CD4-positive, alpha-beta T cell treated with Interleukin-12 subunit alpha and Interleukin-12 subunit beta, for 1 hour (primary cell): ENCODE measurements at regions not wholly inside any gene's neighbourhood (a gene's known extent, or its start where the extent isn't known, plus 50 kb on each side); places are given as distances from the start of the nearest gene placed in this dataset.

ENCODE experiments used
- DNase-seq: peaks from one replicate; pipeline ENCODE4 v3.0.0-alpha.2; 2020

DNA sequence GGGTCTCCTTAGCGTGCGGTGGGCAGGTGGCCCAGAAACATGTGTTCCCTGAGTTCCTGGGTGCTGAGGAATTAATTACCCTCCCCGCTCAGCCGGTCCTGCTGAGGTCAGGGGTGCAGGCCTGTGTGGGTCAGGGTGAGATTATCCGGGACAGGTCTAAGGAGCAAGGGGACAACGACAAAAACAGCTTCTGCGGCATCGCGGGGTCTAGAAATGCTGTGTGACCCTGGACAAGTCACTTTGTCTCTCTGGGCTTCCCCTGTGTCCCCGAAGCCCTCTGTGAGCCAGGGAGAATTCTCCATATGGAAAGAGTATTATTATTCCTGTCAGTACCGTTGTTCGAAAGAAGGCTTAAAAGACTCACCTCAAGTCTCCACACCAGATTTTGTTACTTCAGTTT is 186.1 kb downstream of the MN1 start:
- no peak for DNase-seq

DNA sequence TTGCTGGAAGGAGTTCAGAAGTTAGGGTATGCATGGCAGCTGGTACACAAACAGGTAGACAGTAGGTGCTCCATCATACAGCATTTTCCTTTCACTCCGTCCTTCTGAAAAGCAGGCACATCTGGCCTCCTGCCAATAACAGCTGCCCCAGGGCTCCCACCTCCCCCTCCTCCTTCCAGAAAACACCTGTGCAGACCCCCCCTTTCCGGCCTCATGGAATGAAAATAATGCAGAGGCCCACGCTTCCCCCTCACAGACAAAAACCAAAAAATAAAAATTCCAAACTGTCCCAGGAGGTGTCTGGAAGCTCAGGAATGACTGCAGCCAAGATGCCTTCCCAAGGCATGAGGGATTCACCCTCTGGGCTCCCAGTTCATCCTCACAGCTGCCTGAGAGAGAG is 185.5 kb downstream of the MN1 start:
- no peak for DNase-seq

DNA sequence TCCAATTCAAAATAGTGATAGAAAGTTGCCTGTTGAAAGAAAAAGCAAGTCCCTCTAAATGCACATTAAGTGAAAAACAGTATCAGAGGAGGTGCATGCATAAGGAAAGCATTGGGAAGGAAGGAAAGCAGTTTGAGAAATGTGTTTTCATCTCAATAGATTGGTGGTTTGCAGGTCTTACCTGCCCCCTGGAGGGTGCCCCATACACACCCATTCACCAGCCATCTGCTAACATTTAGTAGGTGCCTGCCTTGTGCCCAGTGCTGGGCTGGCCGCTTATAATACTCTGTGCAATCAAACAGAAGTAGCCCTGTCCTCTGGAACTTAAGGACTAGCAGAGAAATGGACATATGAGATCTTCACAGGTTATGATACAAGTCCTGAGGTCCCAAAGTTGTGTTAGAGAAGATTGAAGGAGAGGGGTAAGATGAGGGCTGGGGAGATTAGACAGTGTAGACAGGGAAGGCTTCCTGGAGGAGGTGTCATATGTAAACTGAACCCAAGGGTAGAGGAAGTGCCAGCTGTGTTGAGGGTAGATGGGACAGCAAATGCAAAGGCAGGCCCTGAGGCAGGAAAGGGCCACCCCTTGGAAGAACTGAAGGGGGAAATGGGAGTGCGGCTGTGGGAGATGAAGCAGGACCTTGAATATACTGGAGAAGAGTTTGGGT is 184.2 kb downstream of the MN1 start:
- DNase-seq = no peak

DNA sequence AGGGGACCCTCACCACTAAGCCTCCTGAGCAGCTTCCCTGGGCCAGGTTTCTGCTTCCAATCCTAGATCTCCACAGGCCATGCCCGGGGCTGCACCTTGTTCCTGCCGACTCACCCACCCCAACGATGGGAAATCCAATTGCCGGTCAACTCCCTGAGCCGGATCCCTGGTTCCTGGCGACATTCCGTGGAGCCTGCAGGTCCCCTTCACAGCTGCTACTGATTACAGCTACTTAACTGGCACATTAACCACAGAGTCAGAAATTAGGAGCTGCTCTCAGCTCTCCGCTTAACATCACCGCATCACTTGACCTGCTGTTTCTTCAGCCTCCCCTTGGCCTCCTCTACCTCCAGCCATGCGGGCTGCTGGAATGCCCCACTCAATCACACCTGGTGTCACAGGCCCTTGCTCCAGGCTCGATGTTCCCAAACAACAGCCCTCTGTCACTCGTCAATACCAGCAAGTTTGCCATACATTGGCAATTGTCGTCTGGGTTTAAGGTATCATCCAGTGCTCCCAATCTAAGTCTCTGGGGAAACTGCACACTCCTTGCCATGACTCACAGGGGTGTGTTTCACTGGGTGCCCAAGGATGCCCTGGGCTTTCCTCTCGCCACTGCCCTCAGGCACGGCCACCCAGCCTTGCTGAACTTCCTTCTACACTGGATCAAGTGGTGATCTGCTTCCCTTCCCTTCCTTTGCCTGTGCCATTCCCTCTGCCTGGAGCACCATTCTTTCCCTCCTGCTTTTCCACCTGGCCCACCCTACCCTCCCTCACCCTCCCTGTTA is 181.0 kb downstream of the MN1 start:
- DNase-seq = no peak

DNA sequence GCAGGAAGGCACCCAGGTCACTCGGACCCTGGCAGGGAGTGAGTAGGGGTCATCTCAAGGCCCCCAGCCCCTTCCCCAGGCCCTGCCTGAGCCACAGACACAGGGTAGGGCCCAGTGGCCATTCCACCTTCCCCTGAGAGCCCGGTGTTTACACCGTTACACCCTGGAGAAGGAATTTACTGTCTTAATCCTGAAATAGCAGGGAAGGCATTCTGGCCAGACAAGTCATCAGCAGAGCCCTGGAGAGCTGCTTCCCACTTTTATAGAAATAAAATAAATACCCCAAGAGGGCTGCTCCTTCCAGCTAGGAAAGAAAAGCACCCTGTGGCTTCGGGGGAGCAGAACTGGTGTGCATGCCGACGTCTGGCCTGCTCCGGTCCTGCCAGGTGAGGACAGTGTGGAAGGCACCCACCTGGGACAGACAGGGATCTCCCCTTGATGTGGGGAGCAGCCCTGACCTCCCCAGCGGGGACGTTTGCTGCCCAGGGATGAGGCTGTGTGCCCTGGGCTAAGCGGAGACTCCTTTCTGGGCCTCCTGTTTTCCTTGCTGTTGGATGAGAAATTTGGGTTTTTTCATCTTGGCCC is 180.0 kb downstream of the MN1 start:
- no peak for DNase-seq

DNA sequence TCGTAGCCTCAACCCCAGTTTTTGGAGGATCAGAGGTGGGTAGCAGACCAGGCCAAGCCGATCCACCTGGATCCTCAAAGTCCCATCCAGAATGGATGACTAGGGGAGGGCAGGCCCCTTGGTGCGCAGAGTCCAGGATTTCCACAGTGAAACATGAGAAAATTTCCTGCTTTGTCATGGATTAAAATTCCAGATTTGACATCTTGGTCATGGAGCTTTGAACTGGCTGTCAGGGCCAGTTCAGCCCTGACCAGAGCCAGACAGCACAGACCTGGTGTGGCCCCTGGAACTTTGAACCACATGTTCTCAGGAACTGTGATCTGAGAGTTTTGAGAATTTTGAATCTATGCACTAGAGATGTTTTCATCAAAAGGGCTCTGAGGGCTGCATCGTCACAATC is 177.5 kb downstream of the MN1 start:
- DNase-seq = no peak

DNA sequence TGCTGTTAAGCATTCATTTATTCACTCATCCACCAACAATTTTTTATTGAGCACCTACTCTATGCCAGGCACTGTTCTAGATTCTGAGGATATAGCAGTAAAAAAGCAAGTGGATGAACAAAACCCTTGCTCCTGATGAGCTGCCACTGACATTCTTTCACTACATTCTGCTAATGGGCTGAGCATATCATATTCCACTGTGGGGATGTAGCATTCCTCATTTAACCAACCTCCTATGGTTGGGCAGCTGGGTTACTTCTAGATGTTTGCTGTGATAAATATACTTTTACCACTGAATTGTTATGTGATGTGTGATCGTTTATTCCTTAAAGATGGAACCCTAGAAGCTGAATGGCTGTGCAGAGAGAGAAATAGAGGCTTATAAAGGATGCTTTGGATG is 176.9 kb downstream of the MN1 start:
- no peak for DNase-seq

DNA sequence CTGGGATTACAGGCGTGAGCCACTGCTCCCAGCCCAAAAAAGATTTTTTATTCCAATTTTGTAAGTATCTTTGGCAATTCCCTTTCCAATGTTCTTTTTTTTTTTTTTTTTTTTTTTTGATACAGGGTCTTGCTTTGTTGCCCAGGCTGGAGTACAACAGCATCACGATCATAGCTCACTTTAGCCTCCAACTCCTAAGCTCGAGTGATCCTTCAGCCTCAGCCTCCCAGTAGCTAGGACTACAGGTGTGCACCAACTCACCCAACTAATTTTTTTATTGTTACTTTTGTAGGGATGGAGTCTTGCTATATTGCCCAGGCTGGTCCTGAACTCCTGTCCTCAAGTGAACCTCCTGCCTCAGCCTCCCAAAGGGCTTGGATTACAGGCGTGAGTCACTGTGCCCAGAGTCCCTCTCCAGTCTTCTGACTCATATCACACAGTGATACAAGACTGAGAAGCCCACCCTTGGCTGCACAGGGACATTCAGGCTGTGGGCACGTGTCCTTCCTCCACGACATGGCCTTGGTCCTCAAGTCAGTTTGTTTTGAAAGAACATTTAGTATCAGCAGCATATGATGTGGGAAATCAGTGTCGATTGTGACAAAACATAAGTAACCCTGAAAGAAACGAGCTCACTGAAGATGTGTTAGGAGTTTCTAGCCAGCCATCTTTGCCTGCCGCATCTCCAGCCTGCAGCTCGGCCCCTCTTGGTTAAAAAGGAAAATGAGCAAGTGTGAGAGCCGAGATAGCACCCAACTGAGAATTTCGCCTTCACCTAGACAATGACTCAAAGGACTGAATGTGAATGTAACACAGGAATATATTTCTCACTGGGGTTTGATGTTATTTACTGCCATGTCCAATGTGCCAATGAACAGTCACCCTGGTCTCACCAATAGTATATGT is 175.5 kb downstream of the MN1 start:
- DNase-seq = no peak

DNA sequence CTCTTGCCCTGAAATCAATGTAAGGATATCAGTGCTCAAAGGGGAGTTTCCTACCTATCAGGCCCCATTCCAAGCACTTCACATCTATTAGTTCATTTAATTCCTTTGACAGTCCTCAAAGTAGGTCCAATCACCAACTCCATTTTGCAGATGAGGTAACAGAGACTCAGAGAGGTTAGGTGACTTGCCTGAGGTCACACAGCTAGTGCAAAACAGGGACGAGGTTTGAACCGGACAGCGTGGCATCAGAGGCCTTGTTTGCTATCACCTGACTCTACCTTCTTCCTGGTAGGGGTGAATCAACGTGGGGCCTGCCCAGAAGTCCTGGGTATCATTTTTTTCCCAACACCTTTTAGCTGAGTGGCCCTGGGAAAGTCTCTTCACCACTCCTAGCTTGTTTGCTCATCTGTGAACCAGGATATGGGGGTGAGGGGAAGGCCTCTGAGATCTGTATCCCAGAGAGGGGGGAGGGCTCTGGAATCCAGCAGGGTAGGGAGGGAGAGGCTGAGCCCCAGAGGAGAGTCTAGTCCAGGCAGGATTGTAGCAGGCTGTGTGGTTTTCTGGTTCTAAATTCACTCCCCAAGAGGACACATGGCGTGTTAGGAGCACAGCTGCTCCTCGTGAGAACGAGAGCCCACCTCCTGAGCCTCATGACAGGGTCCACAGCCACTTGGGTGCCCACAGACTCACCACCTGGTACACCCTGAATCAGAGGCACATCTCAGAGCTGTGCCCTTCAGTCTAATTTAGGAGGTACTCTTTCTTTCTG is 174.7 kb downstream of the MN1 start:
- no peak for DNase-seq

DNA sequence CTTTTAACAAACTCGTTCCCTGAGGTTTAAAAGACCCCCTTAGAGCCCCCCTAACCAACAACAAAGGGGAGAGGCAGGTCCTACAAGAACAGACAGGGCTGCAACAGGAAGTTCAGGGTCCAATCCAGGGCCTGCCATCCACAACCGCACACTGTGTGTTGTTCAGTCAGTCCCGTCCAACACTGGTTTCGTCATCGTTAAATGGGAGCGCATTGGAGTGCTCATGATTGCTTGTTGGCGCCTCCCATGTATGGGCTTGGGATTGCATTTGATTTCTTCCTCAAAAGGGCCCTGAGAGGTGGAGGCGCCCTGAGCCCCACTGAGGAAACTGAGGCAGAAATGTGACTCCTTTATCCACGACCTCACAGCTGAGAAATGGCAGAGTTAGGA is 174.1 kb downstream of the MN1 start:
- DNase-seq = no peak

DNA sequence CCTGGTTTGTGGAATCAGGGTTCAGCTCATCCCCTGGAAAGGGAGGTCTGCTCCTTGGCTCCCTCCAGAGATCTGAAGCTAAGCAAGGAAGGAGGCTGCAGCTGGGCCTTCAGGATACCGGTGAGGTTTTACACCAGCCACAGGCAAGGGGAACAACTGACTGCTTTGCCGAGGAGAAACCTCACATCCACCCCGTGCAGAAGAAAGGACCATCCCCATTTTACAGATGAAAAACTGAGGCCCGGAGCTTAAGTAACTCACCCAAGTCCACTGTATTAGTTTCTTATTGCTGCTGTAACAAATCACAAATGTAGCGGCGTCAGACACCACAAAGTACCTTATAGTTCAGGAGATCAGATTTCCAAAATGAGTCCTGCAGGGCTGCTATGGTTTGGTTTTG is 173.7 kb downstream of the MN1 start:
- DNase-seq = no peak

DNA sequence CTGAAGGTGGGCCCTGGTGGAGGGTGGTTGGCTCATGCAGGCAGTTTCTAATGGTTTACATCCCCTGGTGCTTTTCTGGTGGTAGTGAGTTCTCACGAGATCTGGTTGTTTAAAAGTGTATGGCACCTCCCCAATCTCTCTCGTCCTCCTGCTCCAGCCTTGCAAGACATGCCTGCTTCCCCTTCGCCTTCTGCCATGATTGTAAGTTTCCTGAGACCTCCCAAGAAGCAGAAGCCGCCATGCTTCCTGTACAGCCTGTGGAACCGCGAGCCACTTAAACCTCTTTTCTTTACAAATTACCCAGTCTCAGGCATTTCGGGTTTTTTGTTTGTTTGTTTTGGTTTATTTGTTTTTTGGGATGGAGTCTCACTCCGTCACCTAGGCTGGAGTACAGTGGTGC is 173.2 kb downstream of the MN1 start:
- DNase-seq = no peak

DNA sequence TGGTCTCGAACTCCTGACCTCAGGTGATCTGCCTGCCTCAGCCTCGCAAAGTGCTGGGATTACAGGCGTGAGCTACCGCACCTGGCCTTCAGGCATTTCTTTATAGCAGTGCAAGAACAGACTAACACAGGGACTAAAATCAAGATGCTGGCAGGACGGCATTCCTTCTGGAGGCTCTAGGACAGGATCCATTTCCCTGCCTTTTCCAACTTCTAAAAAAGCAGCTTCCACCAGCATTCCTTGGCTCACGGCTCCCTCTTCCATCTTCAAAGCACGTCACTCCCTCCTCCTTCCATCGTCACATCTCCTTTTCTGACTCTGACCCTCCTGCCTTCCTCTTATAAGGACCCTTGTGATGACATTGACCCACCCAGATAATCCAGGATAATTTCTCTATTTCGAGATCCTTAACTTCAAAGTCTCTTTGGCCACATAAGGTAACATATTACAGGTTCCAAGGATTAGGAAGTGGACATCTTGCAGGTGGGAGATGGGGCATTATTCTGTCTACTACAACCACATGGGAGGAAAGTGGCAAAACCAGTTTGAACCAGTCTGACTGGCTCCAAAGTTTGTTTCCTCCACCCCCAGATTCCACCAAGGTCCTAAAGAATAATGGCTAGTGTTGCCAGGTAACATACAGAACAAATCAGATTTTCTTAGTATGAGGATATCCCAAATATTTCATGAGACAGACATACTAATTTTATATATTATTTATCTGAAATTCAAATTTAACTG is 172.5 kb downstream of the MN1 start:
- no peak for DNase-seq

DNA sequence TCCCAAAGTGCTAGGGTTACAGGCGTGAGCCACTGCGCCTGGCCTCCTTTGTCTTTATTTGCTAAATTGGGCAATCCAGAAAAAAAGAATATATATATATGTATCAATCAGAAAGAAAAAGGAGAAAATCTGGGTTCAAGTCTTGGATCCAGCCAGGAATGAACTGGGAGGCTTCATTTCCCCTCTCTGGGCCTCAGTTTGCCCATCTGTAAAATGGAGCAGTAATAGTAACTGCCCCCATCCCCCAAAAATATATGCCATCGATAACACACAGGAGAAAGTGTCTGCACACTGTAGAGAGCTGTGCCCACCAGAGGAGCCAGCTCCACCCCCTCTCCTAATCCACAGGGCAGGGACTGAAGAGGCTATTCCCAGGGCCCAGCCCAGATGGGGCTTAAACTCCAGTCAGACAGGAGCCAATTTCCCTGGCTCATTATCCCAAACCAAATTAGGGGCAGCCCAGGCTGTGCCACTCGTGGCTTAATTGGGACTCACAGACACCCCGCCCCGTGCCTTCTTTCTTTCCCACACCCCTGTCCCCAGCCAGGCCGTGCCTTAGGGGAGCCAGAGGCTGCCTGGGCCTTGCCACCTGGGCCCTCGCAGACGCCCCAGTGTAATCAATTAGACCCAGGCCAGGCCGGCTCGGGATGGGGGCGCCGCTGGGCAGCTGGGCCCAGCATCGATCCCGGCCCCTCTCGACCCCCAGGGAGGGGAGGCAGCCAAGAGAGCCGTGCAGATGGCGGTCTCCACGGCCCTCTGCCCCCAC is 171.5 kb downstream of the MN1 start:
- DNase-seq = no peak

DNA sequence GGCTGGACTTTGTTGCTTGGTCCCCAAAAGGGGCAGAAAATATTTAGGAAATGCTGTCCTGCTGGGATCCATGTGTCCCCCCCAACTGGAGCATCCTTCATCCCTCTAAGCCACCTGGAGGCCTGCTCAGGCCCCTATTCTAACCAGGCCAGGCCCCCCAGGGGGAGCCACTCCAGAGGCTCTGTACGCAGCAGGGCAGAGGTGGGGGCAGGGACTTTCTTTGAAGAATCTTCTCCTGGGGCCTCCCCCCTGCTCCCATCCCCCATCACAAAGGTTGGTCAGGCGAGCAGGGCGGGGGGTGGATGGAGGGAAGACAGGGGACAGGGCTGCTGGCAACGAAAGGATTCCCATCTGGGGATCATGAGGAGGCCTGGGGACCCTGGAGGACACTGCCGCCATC is 170.8 kb downstream of the MN1 start:
- DNase-seq = no peak

DNA sequence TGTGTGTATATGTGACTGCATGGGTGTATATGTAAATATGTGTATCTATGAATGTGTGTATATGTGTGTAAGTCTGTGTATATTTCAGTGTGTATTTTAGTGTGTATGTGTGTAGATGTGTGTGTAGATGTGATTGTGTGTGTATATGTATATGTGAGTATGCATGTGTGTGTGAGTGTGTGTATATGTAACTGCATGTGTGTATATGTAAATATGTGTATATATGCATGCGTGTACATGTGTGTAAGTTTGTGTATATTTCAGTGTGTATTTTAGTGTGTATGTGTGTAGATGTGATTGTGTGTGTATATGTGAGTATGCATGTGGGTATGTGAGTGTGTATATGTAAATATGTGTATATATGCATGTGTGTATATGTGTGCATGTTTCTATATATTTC is 169.9 kb downstream of the MN1 start:
- DNase-seq = no peak

DNA sequence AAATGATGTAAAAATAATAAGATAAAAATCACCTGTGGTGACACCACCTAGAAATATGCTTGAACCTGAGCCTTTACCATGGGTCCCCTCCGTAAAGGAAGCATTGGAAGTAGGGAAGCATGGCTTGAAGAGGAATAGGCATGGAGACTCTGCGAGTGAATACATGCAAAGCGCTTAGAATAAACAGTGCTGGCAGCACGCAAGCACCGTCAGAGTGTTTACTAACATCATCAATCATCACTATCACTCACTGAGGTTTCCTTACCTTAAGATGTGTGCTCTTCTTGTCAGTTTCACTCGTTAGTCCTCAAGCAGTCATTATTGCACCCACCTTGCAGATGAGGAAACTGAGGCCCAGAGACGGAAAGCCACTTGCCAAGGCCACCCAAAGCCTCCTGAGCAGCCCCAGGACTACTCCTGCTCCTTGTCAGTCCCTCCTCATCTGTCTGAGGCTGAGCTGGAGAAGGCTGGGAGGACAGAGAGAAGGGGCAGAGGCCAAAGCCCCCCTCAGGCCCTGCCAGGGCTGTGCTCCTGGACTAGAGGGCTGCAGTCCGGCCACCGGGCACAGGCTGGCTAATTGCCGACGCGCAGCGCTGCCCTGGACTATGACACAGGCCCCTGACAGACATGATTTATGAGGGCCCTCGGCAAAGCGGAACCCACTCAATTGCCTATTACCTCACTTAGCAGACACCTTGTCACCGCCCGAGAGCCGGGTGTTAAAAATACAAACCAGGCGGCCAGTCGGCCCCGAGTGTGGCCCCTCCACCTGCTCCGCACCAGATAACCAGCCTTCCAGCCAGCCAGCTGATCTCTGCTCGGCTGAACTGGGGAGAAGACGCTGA is 168.9 kb downstream of the MN1 start:
- DNase-seq = no peak

DNA sequence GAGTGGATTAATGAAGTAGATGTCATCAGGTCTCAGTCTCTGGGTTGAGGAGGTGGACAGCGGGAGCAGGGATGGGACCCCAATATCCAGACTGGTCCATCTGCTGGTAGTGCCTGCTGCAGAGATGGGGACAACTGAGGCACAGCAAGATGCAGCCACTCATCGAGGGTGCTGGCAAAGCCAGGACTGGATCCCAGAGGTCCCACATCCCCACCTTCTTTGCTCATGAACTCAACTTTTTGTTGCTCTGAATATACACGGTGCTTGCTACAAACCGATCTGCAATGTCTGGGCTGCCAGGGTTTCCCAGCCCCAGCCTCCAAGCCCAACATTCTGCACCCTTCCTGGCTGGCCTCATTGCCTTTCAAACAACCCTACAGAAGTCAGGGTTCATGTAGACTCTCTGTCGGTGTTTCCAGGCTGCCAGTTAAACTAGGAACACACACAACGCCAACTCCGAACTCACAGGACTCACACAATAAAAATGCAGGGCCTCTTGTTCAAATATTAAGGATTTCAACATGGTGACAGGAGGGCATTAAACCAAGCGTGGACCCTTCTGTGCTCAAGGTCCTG is 168.2 kb downstream of the MN1 start:
- DNase-seq = no peak

DNA sequence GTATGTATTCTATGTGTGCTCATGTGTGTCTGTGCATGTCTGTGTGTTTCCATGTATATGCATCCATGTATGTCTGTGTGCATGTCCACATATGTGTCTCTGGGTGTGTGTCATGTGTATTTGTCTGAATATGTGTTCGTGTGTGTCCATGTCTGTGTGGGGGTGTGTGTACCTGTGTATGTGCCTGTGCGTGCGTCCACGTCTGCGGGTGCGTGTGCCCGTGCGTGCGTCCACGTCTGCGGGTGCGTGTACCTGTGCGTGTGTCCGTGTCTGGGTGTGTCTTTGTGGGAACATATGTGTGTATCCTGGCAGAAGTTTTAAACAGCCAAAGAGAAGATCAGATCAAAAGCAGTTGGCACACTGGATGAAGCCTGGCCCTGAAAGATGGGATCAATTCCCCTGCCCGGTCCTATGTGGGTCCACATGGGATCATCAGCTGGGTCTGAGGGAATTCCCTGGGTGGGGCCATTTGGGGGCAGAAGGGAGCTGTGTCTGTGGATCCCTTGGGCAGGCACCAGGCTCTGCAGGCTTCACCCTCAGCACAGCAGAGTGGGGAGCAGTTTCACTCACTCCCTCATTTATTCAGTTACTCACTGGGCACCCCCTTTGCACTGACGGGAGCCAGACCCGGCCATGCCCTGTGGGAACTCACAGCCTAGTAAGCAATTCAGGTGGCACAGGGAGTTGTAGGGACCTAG is 167.4 kb downstream of the MN1 start:
- no peak for DNase-seq
